ENCODE measurements at regions not wholly inside any gene's neighbourhood (a gene's known extent, or its start where the extent isn't known, plus 50 kb on each side); places are given as distances from the start of the nearest gene placed in this dataset.

GRCh38 chr9:26077860-26078259 lies 399.6 kb upstream of the TUSC1 start:
- TF ChIP-seq SIN3A (IDR thresholded peaks at IDR 0.05; ENCODE audit: borderline replicate concordance, insufficient read depth, low read length), result no peak
- no peak for TF ChIP-seq TAF1 (IDR thresholded peaks at IDR 0.05; ENCODE audit: borderline replicate concordance, insufficient read depth, low read length)

Data from PFSK-1 (cell line).